Uterus (tissue), 3 donors: ENCODE measurements at regions not wholly inside any gene's neighbourhood (a gene's known extent, or its start where the extent isn't known, plus 50 kb on each side); places are given as distances from the start of the nearest gene placed in this dataset.

Experiments used
- DNase-seq, 2 donors: peaks; one replicate each; pipeline ENCODE4 v3.0.0-alpha.2; 2019 to 2020
- H3K27ac ChIP-seq, 2 donors: fragments of 200-600 bp; sonication (generic); 1 replicate in 1 of 2; 2 replicates in 1 of 2; pipeline ENCODE4 v1.5.1; 2016 to 2018
- H3K27me3 ChIP-seq, 2 donors: fragments of 200-600 bp; sonication (generic); one replicate each; pipeline ENCODE4 v1.5.1; 2018 to 2019; ENCODE audit warnings: control low read depth in 1 of 2
- H3K36me3 ChIP-seq, 2 donors: fragments of 200-600 bp; sonication (generic); one replicate each; pipeline ENCODE4 v1.5.1; 2019; ENCODE audit warnings: control low read depth in 1 of 2
- H3K4me1 ChIP-seq, 2 donors: fragments of 200-600 bp; sonication (generic); one replicate each; pipeline ENCODE4 v1.5.1; 2018 to 2019; ENCODE audit warnings: control low read depth in 1 of 2
- H3K4me3 ChIP-seq, 2 donors: fragments of 200-600 bp; sonication (generic); 1 replicate in 1 of 2; 2 replicates in 1 of 2; pipeline ENCODE4 v1.5.1; 2018 to 2019; ENCODE audit warnings: mild to moderate bottlenecking in 1 of 2
- H3K9me3 ChIP-seq, 2 donors: fragments of 200-600 bp; sonication (generic); one replicate each; pipeline ENCODE4 v1.5.1; 2019; ENCODE audit warnings: control low read depth in 1 of 2
- CTCF ChIP-seq, 4 experiments: fragments of 200-600 bp in 2 of 4; fragments of 450-650 bp in 2 of 4; sonication (generic) in 2 of 4; IDR thresholded peaks; one replicate each; pipeline ENCODE4 v1.5.1; 2016 to 2019; ENCODE audit warnings: antibody characterized with exemption in 4 of 4, mild to moderate bottlenecking in 2 of 4, moderate library complexity in 1 of 4
- POLR2A ChIP-seq, 2 donors: fragments of 450-650 bp; IDR thresholded peaks; one replicate each; pipeline ENCODE4 v1.6.1; 2016; ENCODE audit warnings: antibody characterized with exemption in 2 of 2, mild to moderate bottlenecking in 1 of 2, moderate library complexity in 1 of 2
- intact Hi-C: fragments of 100-400 bp; cut with DNase I; formaldehyde crosslinking; loops from one replicate; pipeline ENCODE4 v1.15.1; 2023; ENCODE audit warnings: low total_unique reads
- donor health status: DM: yes; HTN: yes; CAD: no.

DNA sequence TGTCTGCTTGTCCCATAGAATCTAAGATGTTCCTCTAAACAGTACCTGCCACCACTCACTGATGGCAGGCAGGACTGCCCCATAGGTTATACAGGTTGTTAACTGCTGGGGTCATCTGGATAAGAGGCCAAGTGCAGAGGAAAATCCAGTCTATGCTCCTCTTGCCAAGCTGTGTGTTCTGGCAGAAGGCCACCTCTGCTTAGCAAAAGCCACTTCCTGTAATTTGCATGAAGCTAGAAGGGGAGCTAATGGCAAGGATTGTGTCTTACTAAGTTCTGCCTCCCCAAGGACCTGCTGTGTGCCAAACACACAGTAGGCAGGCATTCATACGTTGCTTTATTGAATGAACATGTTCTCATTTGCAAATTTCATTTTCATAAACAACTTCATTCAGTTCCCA lies 445.4 kb downstream of the BCL11B start:
- no peaks in the 10 kb centered on the region for H3K36me3 ChIP-seq
- DNase-seq: no peak
- intact Hi-C loops: no loop called here
- no peaks in the 10 kb centered on the region for H3K4me1 ChIP-seq
- no peak overlapping the region for H3K4me3 ChIP-seq
- H3K27ac ChIP-seq: no peak overlapping the region
- no peaks in the 10 kb centered on the region for H3K9me3 ChIP-seq
- TF ChIP-seq POLR2A (IDR thresholded peaks at IDR 0.05) (no peak), CTCF (IDR thresholded peaks at IDR 0.05) (no peak)
- no peaks in the 10 kb centered on the region for H3K27me3 ChIP-seq

DNA sequence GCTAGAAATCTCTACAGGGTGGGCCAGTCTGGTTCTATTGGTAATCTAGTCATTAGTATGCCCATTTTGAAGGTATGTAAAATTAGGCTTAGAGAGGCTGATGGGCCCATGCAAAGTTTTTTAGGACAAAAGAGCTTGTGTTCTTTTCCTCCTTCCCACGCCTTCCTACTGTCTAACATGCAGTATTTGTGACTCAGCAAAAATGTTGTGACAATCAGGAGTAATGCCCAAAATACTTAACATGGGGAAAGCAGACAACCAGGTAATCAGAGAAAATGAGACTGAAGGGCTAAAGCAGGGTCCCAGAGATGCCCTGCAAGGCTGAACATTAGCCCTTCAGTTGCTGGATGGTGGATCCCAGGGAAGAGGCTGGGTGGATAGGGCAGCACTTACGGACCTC lies 437.9 kb downstream of the BCL11B start:
- Histone ChIP-seq H3K27me3 (no peaks in the 10 kb centered on the region), H3K36me3 (no peaks in the 10 kb centered on the region), H3K27ac (no peak overlapping the region), H3K9me3 (no peaks in the 10 kb centered on the region), H3K4me3 (no peak overlapping the region), H3K4me1 (no peaks in the 10 kb centered on the region)
- intact Hi-C loops: no loop called here
- TF ChIP-seq POLR2A (IDR thresholded peaks at IDR 0.05): no peak
- no peak for DNase-seq

DNA sequence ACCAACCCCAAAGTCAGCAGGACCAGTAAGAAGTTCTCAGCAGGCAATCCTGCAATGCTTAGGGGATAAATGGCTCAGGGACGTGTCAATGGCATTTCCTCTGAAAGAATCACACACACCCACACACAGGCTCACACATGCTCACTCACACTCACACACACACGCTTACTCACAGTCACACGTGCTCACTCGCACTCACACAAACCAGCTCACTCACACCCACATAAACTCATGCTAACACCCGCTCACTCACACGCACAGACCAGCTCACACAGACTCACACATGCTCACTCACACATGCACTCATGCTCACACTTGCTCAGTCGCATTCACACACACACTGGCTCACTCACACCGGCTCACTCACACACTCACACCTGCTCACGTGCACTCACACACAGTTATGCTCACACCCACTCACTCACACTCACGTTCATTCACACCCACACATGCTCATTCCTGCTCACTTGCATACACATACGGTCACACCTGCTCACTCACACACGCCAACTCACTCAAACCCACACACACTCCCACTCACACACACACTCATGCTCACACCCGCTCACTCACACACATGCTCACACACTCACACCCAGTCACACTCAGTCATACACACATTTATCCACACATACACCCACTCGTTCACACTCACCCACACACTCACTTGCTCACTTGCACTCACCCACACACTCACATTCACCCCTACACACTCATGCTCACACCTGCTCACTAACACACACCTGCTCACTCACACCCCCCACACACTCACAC lies 436.8 kb downstream of the BCL11B start:
- Histone ChIP-seq H3K4me3 (no peak overlapping the region), H3K36me3 (no peaks in the 10 kb centered on the region), H3K4me1 (no peaks in the 10 kb centered on the region), H3K9me3 (no peaks in the 10 kb centered on the region), H3K27me3 (no peaks in the 10 kb centered on the region), H3K27ac (no peak overlapping the region)
- intact Hi-C loops: no loop called here
- TF ChIP-seq CTCF (IDR thresholded peaks at IDR 0.05) (no peak), POLR2A (IDR thresholded peaks at IDR 0.05) (no peak)
- no peak for DNase-seq

GRCh38 chr14:98835825-98836100 lies 436.2 kb downstream of the BCL11B start:
- no peaks in the 10 kb centered on the region for H3K36me3 ChIP-seq
- H3K4me1 ChIP-seq: no peaks in the 10 kb centered on the region
- H3K9me3 ChIP-seq: no peaks in the 10 kb centered on the region
- H3K4me3 ChIP-seq: no peak overlapping the region
- no peak overlapping the region for H3K27ac ChIP-seq
- H3K27me3 ChIP-seq: no peaks in the 10 kb centered on the region
- TF ChIP-seq CTCF (IDR thresholded peaks at IDR 0.05) (no peak), POLR2A (IDR thresholded peaks at IDR 0.05) (no peak)
- intact Hi-C loops: no loop called here
- no peak for DNase-seq

DNA sequence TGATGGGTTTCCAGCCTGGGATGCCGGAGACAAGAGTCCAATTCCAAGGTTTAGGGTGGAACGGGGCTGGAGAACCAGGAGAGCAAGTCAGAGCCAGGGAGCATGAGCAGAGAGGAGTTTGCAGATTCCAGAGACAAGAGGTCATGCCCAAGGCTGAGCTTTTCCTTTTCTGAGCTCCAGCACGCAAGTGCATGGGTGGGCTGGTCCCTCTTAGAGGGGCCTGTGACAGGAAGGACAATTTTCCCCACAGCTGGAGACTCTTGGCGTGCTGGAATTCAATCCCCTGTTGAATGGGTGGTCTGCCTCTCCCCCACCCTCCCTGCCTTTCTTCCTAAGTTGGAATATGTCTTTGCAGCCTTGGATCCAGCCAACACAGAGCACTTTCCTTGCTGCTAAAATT lies 431.9 kb downstream of the BCL11B start:
- intact Hi-C loops: no loop called here
- DNase-seq: no peak
- H3K36me3 ChIP-seq: no peaks in the 10 kb centered on the region
- no peaks in the 10 kb centered on the region for H3K9me3 ChIP-seq
- no peak overlapping the region for H3K4me3 ChIP-seq
- no peak for TF ChIP-seq CTCF (IDR thresholded peaks at IDR 0.05)
- no peak for TF ChIP-seq POLR2A (IDR thresholded peaks at IDR 0.05)
- H3K27me3 ChIP-seq: no peaks in the 10 kb centered on the region
- no peak overlapping the region for H3K27ac ChIP-seq
- no peaks in the 10 kb centered on the region for H3K4me1 ChIP-seq

- no peaks in the 10 kb centered on the region for H3K9me3 ChIP-seq
- TF ChIP-seq POLR2A (IDR thresholded peaks at IDR 0.05): no peak
- no peak for TF ChIP-seq CTCF (IDR thresholded peaks at IDR 0.05)
- H3K27me3 ChIP-seq: no peaks in the 10 kb centered on the region
- H3K4me3 ChIP-seq: no peak overlapping the region
- DNase-seq: no peak
- no peaks in the 10 kb centered on the region for H3K36me3 ChIP-seq
- H3K4me1 ChIP-seq: no peaks in the 10 kb centered on the region
- no peak overlapping the region for H3K27ac ChIP-seq
- intact Hi-C loops: no loop called here
Observed at GRCh38 chr14:98840511-98840910, 431.5 kb downstream of the BCL11B start.
